Natural killer cell (primary cell): ENCODE measurements at regions not wholly inside any gene's neighbourhood (a gene's known extent, or its start where the extent isn't known, plus 50 kb on each side); places are given as distances from the start of the nearest gene placed in this dataset.

Source experiments
- ATAC-seq, 3 donors: fragments of 150-1000 bp in 2 of 3; fragments of 200-7000 bp in 1 of 3; cut with Tn5 transposase; 1 replicate in 1 of 3; 2 replicates in 2 of 3; pipeline ENCODE4 v1.10.0; 2021; ENCODE audit warnings: mild to moderate bottlenecking in 2 of 3, moderate library complexity in 2 of 3
- DNase-seq, 2 donors: peaks; one replicate each; pipeline versions ENCODE4 v3.0.0 to v3.0.0-alpha.2; 2013 to 2021; ENCODE audit warnings: mixed read lengths in 1 of 2
- H3K27ac ChIP-seq: one replicate; pipeline ENCODE4 v1.5.1; 2013; ENCODE audit warnings: mild to moderate bottlenecking, low read length
- H3K27me3 ChIP-seq: one replicate; pipeline ENCODE4 v1.6.1; 2013; ENCODE audit warnings: low read length; ENCODE audit not compliant: control insufficient read depth, insufficient read depth
- H3K36me3 ChIP-seq: one replicate; pipeline ENCODE4 v1.6.1; 2013; ENCODE audit warnings: low read length; ENCODE audit not compliant: control insufficient read depth, insufficient read depth
- H3K4me1 ChIP-seq: one replicate; pipeline ENCODE4 v1.6.1; 2013; ENCODE audit warnings: low read length; ENCODE audit not compliant: control insufficient read depth, insufficient read depth
- H3K4me3 ChIP-seq: one replicate; pipeline ENCODE4 v1.5.1; 2013; ENCODE audit warnings: low read length
- H3K9me3 ChIP-seq: one replicate; pipeline ENCODE4 v1.6.1; 2013; ENCODE audit warnings: low read length; ENCODE audit not compliant: control insufficient read depth, insufficient read depth
- H3K27ac Mint-ChIP-seq, 2 donors: one replicate each; pipeline ENCODE4 v1.8.0; 2022; ENCODE audit warnings: mild to moderate bottlenecking in 2 of 2, mixed read lengths in 2 of 2, moderate library complexity in 1 of 2
- H3K27me3 Mint-ChIP-seq, 2 donors: one replicate each; pipeline ENCODE4 v1.8.0; 2022; ENCODE audit warnings: low read depth in 2 of 2, mixed read lengths in 2 of 2
- H3K36me3 Mint-ChIP-seq: one replicate; pipeline ENCODE4 v1.8.0; 2022; ENCODE audit warnings: mixed read lengths
- H3K4me1 Mint-ChIP-seq, 2 donors: one replicate each; pipeline ENCODE4 v1.8.0; 2022; ENCODE audit warnings: mixed read lengths in 2 of 2
- H3K4me3 Mint-ChIP-seq: one replicate; pipeline ENCODE4 v1.8.0; 2022; ENCODE audit warnings: mild to moderate bottlenecking, moderate library complexity, mixed read lengths
- H3K9me3 Mint-ChIP-seq, 2 donors: one replicate each; pipeline ENCODE4 v1.8.0; 2022; ENCODE audit warnings: mixed read lengths in 2 of 2
- CTCF ChIP-seq: fragments of 200-600 bp; IDR thresholded peaks from one replicate; pipeline ENCODE4 v1.8.0; 2022; ENCODE audit warnings: antibody characterized with exemption
- WGBS: methylation state at CpG from one replicate; pipeline ENCODE4 v1.1.7; 2013; ENCODE audit warnings: missing lambda C conversion rate; ENCODE audit not compliant: insufficient coverage; 5-methylcytosine and 5-hydroxymethylcytosine counted together
- intact Hi-C: fragments of 100-400 bp; cut with micrococcal nuclease; formaldehyde crosslinking; loops from one replicate; pipeline ENCODE4 v1.14.2; 2022

GRCh38 chr9:14447103-14447502 lies 133.2 kb upstream of the NFIB start:
- no peaks in the 10 kb centered on the region for H3K4me1 ChIP-seq
- WGBS = 83% methylated on average over 1 of the region's 3 CpGs
- DNase-seq (no peak), ATAC-seq (no peak)
- H3K9me3 Mint-ChIP-seq = peaks cover 4 to 5% of the 10 kb centered on the region in 2 donors
- no peaks in the 10 kb centered on the region for H3K9me3 ChIP-seq
- intact Hi-C loops = no loop called here
- no peak for TF ChIP-seq CTCF
- H3K36me3 Mint-ChIP-seq = peaks cover 5% of the 10 kb centered on the region
- no peaks in the 10 kb centered on the region for H3K27me3 ChIP-seq
- no peak overlapping the region for H3K27ac ChIP-seq
- no peak overlapping the region for H3K4me3 ChIP-seq
- no peaks in the 10 kb centered on the region for H3K4me1 Mint-ChIP-seq
- no peaks in the 10 kb centered on the region for H3K27me3 Mint-ChIP-seq
- H3K36me3 ChIP-seq = no peaks in the 10 kb centered on the region
- H3K27ac Mint-ChIP-seq = no peak overlapping the region
- H3K4me3 Mint-ChIP-seq = no peak overlapping the region

- WGBS = 84% methylated on average over 3 of the region's 3 CpGs
- no peak overlapping the region for H3K27ac Mint-ChIP-seq
Measured at GRCh38 chr9:14445946-14446345, 132.0 kb upstream of the NFIB start.

GRCh38 chr9:14442956-14443355 lies 129.0 kb upstream of the NFIB start:
- Mint-ChIP-seq H3K9me3 (peaks cover 0 to 2% of the 10 kb centered on the region in 2 donors), H3K27me3 (peaks cover 0 to under 1% of the 10 kb centered on the region in 2 donors), H3K36me3 (no peaks in the 10 kb centered on the region), H3K27ac (no peak overlapping the region), H3K4me1 (no peaks in the 10 kb centered on the region), H3K4me3 (no peak overlapping the region)
- intact Hi-C loops = no loop called here
- Histone ChIP-seq H3K4me3 (no peak overlapping the region), H3K9me3 (no peaks in the 10 kb centered on the region), H3K27me3 (no peaks in the 10 kb centered on the region), H3K4me1 (no peaks in the 10 kb centered on the region), H3K36me3 (no peaks in the 10 kb centered on the region), H3K27ac (no peak overlapping the region)
- DNase-seq = no peak
- TF ChIP-seq CTCF = no peak
- WGBS = 84% methylated on average over 4 of the region's 6 CpGs
- ATAC-seq = no peak

More at GRCh38 chr9:14445946-14446345, 132.0 kb upstream of the NFIB start:
- DNase-seq (no peak), ATAC-seq (no peak)
- H3K36me3 Mint-ChIP-seq = peaks cover 5% of the 10 kb centered on the region
- H3K4me1 Mint-ChIP-seq = no peaks in the 10 kb centered on the region
- no peak overlapping the region for H3K4me3 Mint-ChIP-seq
- H3K36me3 ChIP-seq = no peaks in the 10 kb centered on the region
- no peak overlapping the region for H3K27ac ChIP-seq
- H3K27me3 ChIP-seq = no peaks in the 10 kb centered on the region
- peaks cover 4 to 5% of the 10 kb centered on the region in 2 donors for H3K9me3 Mint-ChIP-seq
- no peak overlapping the region for H3K4me3 ChIP-seq
- H3K9me3 ChIP-seq = no peaks in the 10 kb centered on the region
- intact Hi-C loops = no loop called here
- no peaks in the 10 kb centered on the region for H3K27me3 Mint-ChIP-seq
- no peak for TF ChIP-seq CTCF
- H3K4me1 ChIP-seq = no peaks in the 10 kb centered on the region

- intact Hi-C loops = no loop called here
- Mint-ChIP-seq H3K4me3 (no peak overlapping the region), H3K27me3 (peaks cover 0 to 4% of the 10 kb centered on the region in 2 donors), H3K9me3 (no peaks in the 10 kb centered on the region), H3K4me1 (no peaks in the 10 kb centered on the region), H3K27ac (no peak overlapping the region), H3K36me3 (no peaks in the 10 kb centered on the region)
- no peaks in the 10 kb centered on the region for H3K36me3 ChIP-seq
- DNase-seq (no peak), ATAC-seq (no peak)
- no peaks in the 10 kb centered on the region for H3K4me1 ChIP-seq
- H3K4me3 ChIP-seq = no peak overlapping the region
- H3K27me3 ChIP-seq = no peaks in the 10 kb centered on the region
- no peak overlapping the region for H3K27ac ChIP-seq
- no peak for TF ChIP-seq CTCF
- no peaks in the 10 kb centered on the region for H3K9me3 ChIP-seq
- WGBS = 88% methylated on average over 10 of the region's 10 CpGs
Measured at GRCh38 chr9:14441976-14442651, 128.2 kb upstream of the NFIB start.
